HG03521 (cell line): ENCODE measurements at regions not wholly inside any gene's neighbourhood (a gene's known extent, or its start where the extent isn't known, plus 50 kb on each side); places are given as distances from the start of the nearest gene placed in this dataset.
"Not testable (repeated sequence)": the region's sequence is repeated elsewhere in the genome, so short reads cannot be mapped to it uniquely, and the experiment has no call there.

Experiments
- ATAC-seq: cut with Tn5 transposase; IDR thresholded peaks from one replicate; pipeline ENCODE4 v1.9.1; 2021; ENCODE audit warnings: mild to moderate bottlenecking, moderate library complexity; ENCODE audit not compliant: unreplicated experiment

- peak; percentile 89 for ATAC-seq
Observed at GRCh38 chr7:150189963-150190362, 133.2 kb upstream of the LRRC61 start.

GRCh38 chr7:150192541-150192940, 130.6 kb upstream of the LRRC61 start:
- ATAC-seq = not testable (repeated sequence)

GRCh38 chr7:150193866-150194265, 129.3 kb upstream of the LRRC61 start:
- not testable (repeated sequence) for ATAC-seq
